ENCODE measurements at regions not wholly inside any gene's neighbourhood (a gene's known extent, or its start where the extent isn't known, plus 50 kb on each side); places are given as distances from the start of the nearest gene placed in this dataset.

- no peak for TF ChIP-seq CTCF (IDR thresholded peaks at IDR 0.05)
- no peak for TF ChIP-seq POLR2A (IDR thresholded peaks at IDR 0.05)
These were observed 116.1 kb upstream of the STK17B start for GRCh38 chr2:196287523-196287922.

Measured in stomach (tissue), 4 donors.